ENCODE measurements at regions not wholly inside any gene's neighbourhood (a gene's known extent, or its start where the extent isn't known, plus 50 kb on each side); places are given as distances from the start of the nearest gene placed in this dataset.

GRCh38 chr18:77422974-77423867, 173.6 kb downstream of the GALR1 start:
- H3K9me3 Mint-ChIP-seq = peaks cover 0 to 1% of the 10 kb centered on the region in 2 donors
- no peak overlapping the region for H3K4me3 Mint-ChIP-seq
- peaks cover 18% of the 10 kb centered on the region for H3K27me3 Mint-ChIP-seq (ENCODE audit: low read depth)
- peaks cover 0 to 1% of the 10 kb centered on the region in 2 donors for H3K36me3 Mint-ChIP-seq (ENCODE audit: insufficient read depth in 2 of 2)
- H3K4me1 Mint-ChIP-seq (ENCODE audit: low read depth) = no peaks in the 10 kb centered on the region
- ATAC-seq (replicated peaks in 1 of 2) = no peak
- DNase-seq = no peak
- H3K27ac Mint-ChIP-seq = no peak overlapping the region

- no peak overlapping the region for H3K4me3 Mint-ChIP-seq
- H3K9me3 Mint-ChIP-seq = no peaks in the 10 kb centered on the region
- H3K4me1 Mint-ChIP-seq (ENCODE audit: low read depth) = no peaks in the 10 kb centered on the region
- peaks cover 16% of the 10 kb centered on the region for H3K27me3 Mint-ChIP-seq (ENCODE audit: low read depth)
- no peaks in the 10 kb centered on the region for H3K36me3 Mint-ChIP-seq (ENCODE audit: insufficient read depth in 2 of 2)
- no peak for ATAC-seq (replicated peaks in 1 of 2)
- DNase-seq = no peak
- H3K27ac Mint-ChIP-seq = no peak overlapping the region
Observed at GRCh38 chr18:77433076-77433475, 183.4 kb downstream of the GALR1 start.

GRCh38 chr18:77439888-77440287, 190.2 kb downstream of the GALR1 start:
- ATAC-seq (replicated peaks in 1 of 2) = no peak
- no peak for DNase-seq
- no peaks in the 10 kb centered on the region for H3K36me3 Mint-ChIP-seq (ENCODE audit: insufficient read depth in 2 of 2)
- H3K27me3 Mint-ChIP-seq (ENCODE audit: low read depth) = peaks cover 16% of the 10 kb centered on the region
- H3K27ac Mint-ChIP-seq = no peak overlapping the region
- H3K4me3 Mint-ChIP-seq = no peak overlapping the region
- no peaks in the 10 kb centered on the region for H3K9me3 Mint-ChIP-seq
- H3K4me1 Mint-ChIP-seq (ENCODE audit: low read depth) = no peaks in the 10 kb centered on the region

- peaks cover 16% of the 10 kb centered on the region for H3K27me3 Mint-ChIP-seq (ENCODE audit: low read depth)
- H3K36me3 Mint-ChIP-seq (ENCODE audit: insufficient read depth in 2 of 2) = no peaks in the 10 kb centered on the region
- no peak for ATAC-seq (replicated peaks in 1 of 2)
- H3K27ac Mint-ChIP-seq = no peak overlapping the region
- no peaks in the 10 kb centered on the region for H3K4me1 Mint-ChIP-seq (ENCODE audit: low read depth)
- DNase-seq = no peak
- H3K4me3 Mint-ChIP-seq = no peak overlapping the region
- no peaks in the 10 kb centered on the region for H3K9me3 Mint-ChIP-seq
Observed at GRCh38 chr18:77442393-77442792, 192.7 kb downstream of the GALR1 start.

- no peak overlapping the region for H3K4me3 Mint-ChIP-seq
- no peaks in the 10 kb centered on the region for H3K36me3 Mint-ChIP-seq (ENCODE audit: insufficient read depth in 2 of 2)
- H3K9me3 Mint-ChIP-seq = no peaks in the 10 kb centered on the region
- no peaks in the 10 kb centered on the region for H3K4me1 Mint-ChIP-seq (ENCODE audit: low read depth)
- DNase-seq = no peak
- H3K27ac Mint-ChIP-seq = no peak overlapping the region
- peaks cover 26% of the 10 kb centered on the region for H3K27me3 Mint-ChIP-seq (ENCODE audit: low read depth)
- no peak for ATAC-seq (replicated peaks in 1 of 2)
Observed at GRCh38 chr18:77444385-77444784, 194.7 kb downstream of the GALR1 start.

- Mint-ChIP-seq H3K27ac (no peak overlapping the region), H3K36me3 (ENCODE audit: insufficient read depth in 2 of 2) (no peaks in the 10 kb centered on the region), H3K4me3 (no peak overlapping the region), H3K9me3 (no peaks in the 10 kb centered on the region), H3K27me3 (ENCODE audit: low read depth) (peaks cover 35% of the 10 kb centered on the region), H3K4me1 (ENCODE audit: low read depth) (no peaks in the 10 kb centered on the region)
- DNase-seq (no peak), ATAC-seq (replicated peaks in 1 of 2) (no peak)
Observed at GRCh38 chr18:77448046-77448445, 198.4 kb downstream of the GALR1 start.

GRCh38 chr18:77455004-77455403, 205.4 kb downstream of the GALR1 start:
- DNase-seq = no peak
- ATAC-seq (replicated peaks in 1 of 2) = no peak
- Mint-ChIP-seq H3K27me3 (ENCODE audit: low read depth) (peaks cover 24% of the 10 kb centered on the region), H3K4me3 (no peak overlapping the region), H3K36me3 (ENCODE audit: insufficient read depth in 2 of 2) (no peaks in the 10 kb centered on the region), H3K27ac (no peak overlapping the region), H3K9me3 (no peaks in the 10 kb centered on the region), H3K4me1 (ENCODE audit: low read depth) (no peaks in the 10 kb centered on the region)

GRCh38 chr18:77457681-77458080, 208.0 kb downstream of the GALR1 start:
- Mint-ChIP-seq H3K9me3 (no peaks in the 10 kb centered on the region), H3K4me1 (ENCODE audit: low read depth) (no peaks in the 10 kb centered on the region), H3K36me3 (ENCODE audit: insufficient read depth in 2 of 2) (no peaks in the 10 kb centered on the region), H3K27me3 (ENCODE audit: low read depth) (peaks cover 32% of the 10 kb centered on the region), H3K4me3 (no peak overlapping the region), H3K27ac (no peak overlapping the region)
- ATAC-seq (replicated peaks in 1 of 2) = no peak
- no peak for DNase-seq

- H3K4me1 Mint-ChIP-seq (ENCODE audit: low read depth) = no peaks in the 10 kb centered on the region
- H3K27ac Mint-ChIP-seq = no peak overlapping the region
- DNase-seq (no peak), ATAC-seq (replicated peaks in 1 of 2) (no peak)
- H3K9me3 Mint-ChIP-seq = no peaks in the 10 kb centered on the region
- H3K27me3 Mint-ChIP-seq (ENCODE audit: low read depth) = peaks cover 50% of the 10 kb centered on the region
- no peaks in the 10 kb centered on the region for H3K36me3 Mint-ChIP-seq (ENCODE audit: insufficient read depth in 2 of 2)
- no peak overlapping the region for H3K4me3 Mint-ChIP-seq
Observed at GRCh38 chr18:77461062-77461688, 211.5 kb downstream of the GALR1 start.

GRCh38 chr18:77464917-77465316, 215.3 kb downstream of the GALR1 start:
- Mint-ChIP-seq H3K27me3 (ENCODE audit: low read depth) (peaks cover 64% of the 10 kb centered on the region), H3K36me3 (ENCODE audit: insufficient read depth in 2 of 2) (no peaks in the 10 kb centered on the region), H3K27ac (no peak overlapping the region), H3K4me3 (no peak overlapping the region), H3K4me1 (ENCODE audit: low read depth) (no peaks in the 10 kb centered on the region), H3K9me3 (no peaks in the 10 kb centered on the region)
- ATAC-seq (replicated peaks in 1 of 2) (no peak), DNase-seq (no peak)

GRCh38 chr18:77466890-77467289, 217.2 kb downstream of the GALR1 start:
- H3K4me1 Mint-ChIP-seq (ENCODE audit: low read depth) = no peaks in the 10 kb centered on the region
- H3K9me3 Mint-ChIP-seq = no peaks in the 10 kb centered on the region
- DNase-seq (no peak), ATAC-seq (replicated peaks in 1 of 2) (no peak)
- H3K4me3 Mint-ChIP-seq = no peak overlapping the region
- no peak overlapping the region for H3K27ac Mint-ChIP-seq
- H3K36me3 Mint-ChIP-seq (ENCODE audit: insufficient read depth in 2 of 2) = no peaks in the 10 kb centered on the region
- peaks cover 63% of the 10 kb centered on the region for H3K27me3 Mint-ChIP-seq (ENCODE audit: low read depth)

GRCh38 chr18:77469131-77469530, 219.5 kb downstream of the GALR1 start:
- H3K36me3 Mint-ChIP-seq (ENCODE audit: insufficient read depth in 2 of 2) = no peaks in the 10 kb centered on the region
- H3K9me3 Mint-ChIP-seq = no peaks in the 10 kb centered on the region
- no peaks in the 10 kb centered on the region for H3K4me1 Mint-ChIP-seq (ENCODE audit: low read depth)
- no peak overlapping the region for H3K27ac Mint-ChIP-seq
- ATAC-seq (replicated peaks in 1 of 2) (no peak), DNase-seq (no peak)
- peaks cover 51% of the 10 kb centered on the region for H3K27me3 Mint-ChIP-seq (ENCODE audit: low read depth)
- no peak overlapping the region for H3K4me3 Mint-ChIP-seq

GRCh38 chr18:77470569-77471413, 221.1 kb downstream of the GALR1 start:
- Mint-ChIP-seq H3K9me3 (no peaks in the 10 kb centered on the region), H3K27ac (no peak overlapping the region), H3K27me3 (ENCODE audit: low read depth) (peaks cover 53% of the 10 kb centered on the region), H3K4me1 (ENCODE audit: low read depth) (no peaks in the 10 kb centered on the region), H3K4me3 (no peak overlapping the region), H3K36me3 (ENCODE audit: insufficient read depth in 2 of 2) (no peaks in the 10 kb centered on the region)
- ATAC-seq (replicated peaks in 1 of 2) (no peak), DNase-seq (no peak)

Measured in activated T-cell treated with anti-CD3 and anti-CD28 coated beads, Interleukin-2, amount 50 U/mL, for 72 hours (primary cell).